GM21528 (cell line): ENCODE measurements at regions not wholly inside any gene's neighbourhood (a gene's known extent, or its start where the extent isn't known, plus 50 kb on each side); places are given as distances from the start of the nearest gene placed in this dataset.

Experiments used
- ATAC-seq: cut with Tn5 transposase; IDR thresholded peaks from one replicate; pipeline ENCODE4 v1.9.1; 2021; ENCODE audit warnings: mild to moderate bottlenecking, moderate library complexity; ENCODE audit not compliant: unreplicated experiment, low FRiP score

GRCh38 chr9:129281506-129282145 is 103.6 kb upstream of the IER5L start:
- ATAC-seq: no peak

GRCh38 chr9:129280623-129281271 is 102.7 kb upstream of the IER5L start:
- no peak for ATAC-seq

- no peak for ATAC-seq
Measured at GRCh38 chr9:129280236-129280622, 102.2 kb upstream of the IER5L start.

- ATAC-seq: no peak
Measured at GRCh38 chr9:129278391-129279237, 100.6 kb upstream of the IER5L start.

- ATAC-seq: no peak
Measured at GRCh38 chr9:129276486-129277230, 98.6 kb upstream of the IER5L start.

GRCh38 chr9:129275626-129276247 is 97.7 kb upstream of the IER5L start:
- no peak for ATAC-seq

GRCh38 chr9:129273941-129274684 is 96.1 kb upstream of the IER5L start:
- ATAC-seq: no peak

- no peak for ATAC-seq
Measured at GRCh38 chr9:129273136-129273895, 95.3 kb upstream of the IER5L start.

GRCh38 chr9:129272348-129273025 is 94.4 kb upstream of the IER5L start:
- no peak for ATAC-seq

- no peak for ATAC-seq
Measured at GRCh38 chr9:129270903-129271431, 92.9 kb upstream of the IER5L start.

GRCh38 chr9:129270205-129270604 is 92.1 kb upstream of the IER5L start:
- peak; percentile 72 for ATAC-seq

- ATAC-seq: no peak
Measured at GRCh38 chr9:129267141-129267540, 89.1 kb upstream of the IER5L start.

- ATAC-seq: no peak
Measured at GRCh38 chr9:129266536-129266935, 88.5 kb upstream of the IER5L start.

- no peak for ATAC-seq
Measured at GRCh38 chr9:129264388-129264787, 86.3 kb upstream of the IER5L start.

- ATAC-seq: no peak
Measured at GRCh38 chr9:129263836-129264235, 85.8 kb upstream of the IER5L start.

- no peak for ATAC-seq
Measured at GRCh38 chr9:129262261-129262660, 84.2 kb upstream of the IER5L start.

GRCh38 chr9:129259375-129259774 is 81.3 kb upstream of the IER5L start:
- ATAC-seq: no peak

- ATAC-seq: no peak
Measured at GRCh38 chr9:129258823-129259301, 80.8 kb upstream of the IER5L start.
